ENCODE measurements at regions not wholly inside any gene's neighbourhood (a gene's known extent, or its start where the extent isn't known, plus 50 kb on each side); places are given as distances from the start of the nearest gene placed in this dataset.
"Not testable (repeated sequence)": the region's sequence is repeated elsewhere in the genome, so short reads cannot be mapped to it uniquely, and the experiment has no call there.

DNA sequence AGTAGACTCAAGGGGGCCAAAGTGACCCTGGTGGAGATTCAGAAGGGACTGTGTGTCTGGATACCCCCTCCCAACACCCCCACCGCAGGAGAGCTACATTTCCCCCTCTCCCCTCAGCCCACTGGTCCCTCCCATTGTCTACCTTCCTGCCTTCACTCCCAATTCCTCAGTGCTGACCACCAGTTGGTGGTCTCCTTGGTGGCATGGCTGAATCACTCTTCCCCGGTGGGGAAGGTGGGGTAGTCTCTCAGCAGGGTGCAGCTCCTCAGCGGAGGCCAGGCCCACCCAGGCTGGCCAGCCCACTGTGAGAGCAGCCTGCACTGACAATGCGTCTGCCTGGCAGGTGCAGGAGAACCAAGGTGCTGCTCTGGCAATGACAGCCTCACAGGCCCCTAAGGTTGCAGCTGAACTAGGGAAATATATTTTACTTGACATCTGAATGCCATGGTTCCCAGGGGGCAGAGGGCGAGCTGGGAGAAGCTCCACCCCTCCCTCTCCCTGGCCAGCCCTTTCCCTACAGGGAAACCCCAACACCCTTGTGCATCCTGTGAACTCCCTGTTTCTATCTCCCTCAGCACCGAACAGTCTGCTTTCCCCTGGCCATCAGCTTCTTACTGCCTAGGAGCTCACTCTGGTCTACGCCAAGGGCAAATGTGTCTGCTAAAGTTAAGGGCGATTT is 62.6 kb upstream of the PAX8 start:
- DNase-seq (ENCODE audit: low spot score) = no peak

GRCh38 chr2:113337809-113338208 is 59.1 kb upstream of the PAX8 start:
- DNase-seq (ENCODE audit: low spot score) = no peak

- not testable (repeated sequence) for DNase-seq (ENCODE audit: low spot score)
Measured at GRCh38 chr2:113336040-113336439, 57.3 kb upstream of the PAX8 start.

- DNase-seq (ENCODE audit: low spot score) = no peak
Measured at GRCh38 chr2:113334147-113334546, 55.4 kb upstream of the PAX8 start.

- DNase-seq (ENCODE audit: low spot score) = not testable (repeated sequence)
Measured at GRCh38 chr2:113333735-113334134, 55.0 kb upstream of the PAX8 start.

DNA sequence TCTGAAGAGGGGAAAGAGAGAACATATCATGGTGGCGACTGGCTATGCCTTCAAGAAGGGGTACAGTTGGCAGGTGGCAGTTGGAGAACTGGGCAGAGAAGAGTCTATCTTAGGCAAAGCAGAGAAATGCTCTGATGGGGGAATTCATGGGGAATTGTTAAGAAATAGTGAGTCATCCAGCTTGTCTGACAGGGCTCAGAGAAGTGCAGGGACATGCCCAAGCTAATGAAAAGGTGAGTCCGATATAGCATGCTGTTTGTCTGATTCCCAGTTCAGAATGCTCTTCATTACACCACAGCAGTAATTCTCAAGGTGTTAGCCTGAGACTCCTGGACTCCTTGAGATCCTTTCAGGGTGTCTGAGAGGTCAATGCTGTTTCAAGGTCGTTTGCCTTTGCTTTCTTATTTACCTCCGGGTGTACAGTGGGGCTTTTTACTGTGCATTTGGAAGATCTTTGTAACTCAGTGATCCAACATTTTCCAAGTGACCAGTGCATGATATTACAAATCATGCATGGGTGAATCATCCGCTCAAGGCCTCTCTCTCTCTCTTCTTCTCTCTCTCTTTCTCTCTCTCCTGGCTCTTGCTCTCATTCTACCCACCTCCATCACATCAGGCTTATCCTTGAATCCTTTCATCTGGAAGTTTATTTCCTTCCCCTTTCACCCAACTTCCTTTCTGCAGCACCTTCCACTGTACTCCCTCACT is 51.5 kb upstream of the PAX8 start:
- DNase-seq (ENCODE audit: low spot score) = not testable (repeated sequence)

- DNase-seq (ENCODE audit: low spot score) = not testable (repeated sequence)
Measured at GRCh38 chr2:113328973-113329372, 50.3 kb upstream of the PAX8 start.

DNA sequence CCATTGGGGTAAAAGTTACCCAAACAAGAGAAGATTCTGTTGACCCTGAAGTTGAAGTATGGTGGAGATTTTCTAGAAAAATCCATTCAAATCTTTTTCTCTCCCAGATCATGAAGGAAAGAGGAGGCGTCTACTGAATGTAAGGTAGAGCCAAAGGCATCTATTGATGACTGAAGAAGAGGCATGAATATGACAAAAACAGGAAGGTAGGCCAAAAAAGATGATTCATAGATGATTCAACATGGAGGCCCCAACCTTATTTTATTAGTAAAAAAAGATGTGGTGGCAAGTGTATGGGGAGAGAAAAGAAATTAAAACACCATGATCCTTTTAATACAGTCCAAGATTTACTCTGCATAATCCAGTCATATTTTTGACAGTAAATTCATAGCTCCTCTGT is 49.9 kb upstream of the PAX8 start:
- not testable (repeated sequence) for DNase-seq (ENCODE audit: low spot score)
